DND-41 (cell line): ENCODE measurements at regions not wholly inside any gene's neighbourhood (a gene's known extent, or its start where the extent isn't known, plus 50 kb on each side); places are given as distances from the start of the nearest gene placed in this dataset.
"Not testable (repeated sequence)": the region's sequence is repeated elsewhere in the genome, so short reads cannot be mapped to it uniquely, and the experiment has no call there.

Experiments
- ATAC-seq: fragments of 200-7000 bp; cut with Tn5 transposase; 3 replicates; pipeline ENCODE4 v1.9.1; 2021; ENCODE audit warnings: low read depth; ENCODE audit not compliant: insufficient read depth
- DNase-seq: peaks from one replicate; pipeline ENCODE4 v3.0.0-alpha.2; 2020
- H2AFZ ChIP-seq: 2 replicates; pipeline ENCODE4 v1.6.0; 2012; ENCODE audit warnings: low read depth, low read length
- H3K27ac ChIP-seq: 2 replicates; pipeline ENCODE4 v1.5.1; 2012; ENCODE audit warnings: low read length, inconsistent platforms
- H3K27me3 ChIP-seq: fragments of 200-600 bp; sonication (generic); 2 replicates; pipeline ENCODE4 v1.6.0; 2012; ENCODE audit warnings: low read length, mild to moderate bottlenecking, inconsistent platforms; ENCODE audit not compliant: insufficient read depth, poor library complexity
- H3K36me3 ChIP-seq: 2 replicates; pipeline ENCODE4 v1.5.1; 2012; ENCODE audit warnings: low read length, inconsistent platforms; ENCODE audit not compliant: insufficient read depth
- H3K4me1 ChIP-seq: 2 replicates; pipeline ENCODE4 v1.5.1; 2012; ENCODE audit warnings: mild to moderate bottlenecking, low read length; ENCODE audit not compliant: insufficient read depth
- H3K4me2 ChIP-seq: 2 replicates; pipeline ENCODE4 v1.6.0; 2012; ENCODE audit warnings: mild to moderate bottlenecking, moderate library complexity, low read length, inconsistent platforms; ENCODE audit not compliant: insufficient read depth
- H3K4me3 ChIP-seq, 2 experiments: fragments of 200-600 bp in 1 of 2; shearing (Covaris generic) in 1 of 2; 2 replicates each; pipeline ENCODE4 v1.5.1; 2012 to 2016; ENCODE audit warnings: inconsistent platforms in 2 of 2, low read length in 2 of 2, mild to moderate bottlenecking in 2 of 2, low read depth in 1 of 2, moderate library complexity in 1 of 2
- H3K79me2 ChIP-seq: 2 replicates; pipeline ENCODE4 v1.6.0; 2012; ENCODE audit warnings: low read length, inconsistent platforms; ENCODE audit not compliant: insufficient read depth
- H3K9ac ChIP-seq: 2 replicates; pipeline ENCODE4 v1.6.0; 2012; ENCODE audit warnings: low read depth, mild to moderate bottlenecking, inconsistent platforms, low read length, moderate library complexity
- H3K9me3 ChIP-seq: 2 replicates; pipeline ENCODE4 v1.5.1; 2012; ENCODE audit warnings: low read length, moderate library complexity, mild to moderate bottlenecking, inconsistent platforms; ENCODE audit not compliant: insufficient read depth, severe bottlenecking
- H4K20me1 ChIP-seq: 2 replicates; pipeline ENCODE4 v1.6.0; 2012; ENCODE audit warnings: low read length; ENCODE audit not compliant: insufficient read depth
- CTCF ChIP-seq: IDR thresholded peaks from 2 replicates; pipeline ENCODE4 v1.5.1; 2012; ENCODE audit warnings: borderline replicate concordance, low read length, moderate library complexity, mild to moderate bottlenecking; ENCODE audit not compliant: poor library complexity, severe bottlenecking; ENCODE audit errors: extremely low read depth
- EZH2 ChIP-seq: IDR thresholded peaks from 3 replicates; pipeline ENCODE4 v1.6.1; 2012; ENCODE audit warnings: borderline replicate concordance, low read depth, mild to moderate bottlenecking, moderate library complexity, low read length, inconsistent platforms; ENCODE audit not compliant: severe bottlenecking

- H3K79me2 ChIP-seq = no peaks in the 10 kb centered on the region
Measured at GRCh38 chr2:2721296-2721835, 390.3 kb upstream of the MYT1L start.

GRCh38 chr2:2720806-2721205, 389.7 kb upstream of the MYT1L start:
- H3K79me2 ChIP-seq, H3K36me3 ChIP-seq, H3K27ac ChIP-seq, H4K20me1 ChIP-seq, H3K4me3 ChIP-seq, ATAC-seq, H3K9me3 ChIP-seq, DNase-seq, H3K4me1 ChIP-seq, H3K9ac ChIP-seq, H2AFZ ChIP-seq, H3K4me2 ChIP-seq, H3K27me3 ChIP-seq: not testable (repeated sequence)

More at GRCh38 chr2:2721296-2721835, 390.3 kb upstream of the MYT1L start:
- DNase-seq (no peak), ATAC-seq (no peak)
- H3K4me1 ChIP-seq = no peaks in the 10 kb centered on the region
- H4K20me1 ChIP-seq = no peaks in the 10 kb centered on the region
- no peak overlapping the region for H3K9ac ChIP-seq
- H3K4me3 ChIP-seq = no peak overlapping the region
- H3K4me2 ChIP-seq = no peak overlapping the region
- H3K36me3 ChIP-seq = no peaks in the 10 kb centered on the region
- H2AFZ ChIP-seq = no peak overlapping the region
- TF ChIP-seq EZH2 (no peak), CTCF (no peak)
- H3K27ac ChIP-seq = no peak overlapping the region
- no peaks in the 10 kb centered on the region for H3K9me3 ChIP-seq
- H3K27me3 ChIP-seq = no peaks in the 10 kb centered on the region

GRCh38 chr2:2720351-2720750, 389.3 kb upstream of the MYT1L start:
- H3K79me2 ChIP-seq = no peaks in the 10 kb centered on the region
- no peak overlapping the region for H3K4me2 ChIP-seq
- H3K9ac ChIP-seq = no peak overlapping the region
- no peak overlapping the region for H3K4me3 ChIP-seq
- no peaks in the 10 kb centered on the region for H3K4me1 ChIP-seq
- no peaks in the 10 kb centered on the region for H4K20me1 ChIP-seq
- H3K27ac ChIP-seq = no peak overlapping the region
- H3K9me3 ChIP-seq = no peaks in the 10 kb centered on the region
- H3K36me3 ChIP-seq = no peaks in the 10 kb centered on the region
- no peaks in the 10 kb centered on the region for H3K27me3 ChIP-seq
- no peak for TF ChIP-seq EZH2
- TF ChIP-seq CTCF = no peak
- DNase-seq = no peak
- no peak for ATAC-seq
- H2AFZ ChIP-seq = no peak overlapping the region

GRCh38 chr2:2719781-2720180, 388.7 kb upstream of the MYT1L start:
- H3K27ac ChIP-seq = no peak overlapping the region
- H3K9me3 ChIP-seq = no peaks in the 10 kb centered on the region
- DNase-seq = no peak
- H3K4me2 ChIP-seq = no peak overlapping the region
- H3K4me1 ChIP-seq = no peaks in the 10 kb centered on the region
- H3K4me3 ChIP-seq = no peak overlapping the region
- no peaks in the 10 kb centered on the region for H4K20me1 ChIP-seq
- no peaks in the 10 kb centered on the region for H3K36me3 ChIP-seq
- no peaks in the 10 kb centered on the region for H3K27me3 ChIP-seq
- H2AFZ ChIP-seq = no peak overlapping the region
- no peak overlapping the region for H3K9ac ChIP-seq
- no peaks in the 10 kb centered on the region for H3K79me2 ChIP-seq
- no peak for TF ChIP-seq CTCF
- no peak for TF ChIP-seq EZH2
- no peak for ATAC-seq
